HepG2 (cell line): ENCODE measurements at regions not wholly inside any gene's neighbourhood (a gene's known extent, or its start where the extent isn't known, plus 50 kb on each side); places are given as distances from the start of the nearest gene placed in this dataset.

Source experiments
- FOXP4 ChIP-seq: sonication (generic); formaldehyde crosslinking; IDR thresholded peaks from 2 replicates; pipeline ENCODE4 v1.4.0; 2020; ENCODE audit warnings: missing genetic modification reagents
- HNF1A ChIP-seq, 2 experiments: sonication (generic) in 1 of 2; formaldehyde crosslinking in 1 of 2; IDR thresholded peaks; 2 replicates each; pipeline versions ENCODE4 v1.4.0 to v1.6.1; 2016 to 2020; ENCODE audit warnings: borderline replicate concordance in 1 of 2, low read depth in 1 of 2, mild to moderate bottlenecking in 1 of 2, missing genetic modification reagents in 1 of 2
- MAFF ChIP-seq: IDR thresholded peaks from 2 replicates; pipeline ENCODE4 v1.6.1; 2011; ENCODE audit warnings: low read depth, low read length, improper control_type of control experiment
- MED1 ChIP-seq: sonication (generic); formaldehyde crosslinking; IDR thresholded peaks from 2 replicates; pipeline ENCODE4 v1.4.0; 2020; ENCODE audit warnings: missing genetic modification reagents
- MXD4 ChIP-seq: IDR thresholded peaks from 2 replicates; pipeline ENCODE4 v1.6.1; 2016; ENCODE audit warnings: mild to moderate bottlenecking, missing biosample characterization, missing genetic modification reagents
- NFE2L2 ChIP-seq: fragments of 150-350 bp; IDR thresholded peaks from 2 replicates; pipeline ENCODE4 v1.6.1; 2014; ENCODE audit warnings: low read length
- REXO4 ChIP-seq: sonication (generic); formaldehyde crosslinking; IDR thresholded peaks from 2 replicates; pipeline ENCODE4 v1.8.0; 2022; ENCODE audit warnings: missing genetic modification reagents, mild to moderate bottlenecking, borderline replicate concordance
- RXRB ChIP-seq: IDR thresholded peaks from 2 replicates; pipeline ENCODE4 v1.6.1; 2016; ENCODE audit warnings: borderline replicate concordance, missing genetic modification reagents, missing compliant biosample characterization
- SKI ChIP-seq: fragments of 450-650 bp; IDR thresholded peaks from one replicate; pipeline ENCODE4 v1.6.1; 2018; ENCODE audit warnings: mild to moderate bottlenecking; ENCODE audit not compliant: partially characterized antibody
- USF2 ChIP-seq, 2 experiments: sonication (generic) in 1 of 2; formaldehyde crosslinking in 1 of 2; IDR thresholded peaks; 2 replicates each; pipeline versions ENCODE4 v1.5.1 to v1.6.1; 2011 to 2020; ENCODE audit warnings: borderline replicate concordance in 1 of 2, low read depth in 1 of 2, low read length in 1 of 2, mild to moderate bottlenecking in 1 of 2, missing genetic modification reagents in 1 of 2, moderate library complexity in 1 of 2
- ZMAT3 ChIP-seq: sonication (generic); formaldehyde crosslinking; conservative IDR thresholded peaks from 2 replicates; pipeline ENCODE4 v1.7.0; 2021; ENCODE audit warnings: missing genetic modification reagents
- ZNF644 ChIP-seq: IDR thresholded peaks from 2 replicates; pipeline ENCODE4 v1.6.1; 2016; ENCODE audit warnings: low read depth

GRCh38 chr18:34976899-34977837 is 64.0 kb upstream of the MAPRE2 start (continued):
- TF ChIP-seq FOXP4 (CRISPR knock-in tag): no peak
- no peak for TF ChIP-seq USF2 (IDR thresholded peaks at IDR 0.05; ENCODE audit: low read depth, low read length)
- peak; percentile 80; the same call in 1 of the 2 replicates for TF ChIP-seq USF2 (CRISPR knock-in tag; IDR thresholded peaks at IDR 0.05; ENCODE audit: borderline replicate concordance)
- peak; percentile 49 for TF ChIP-seq SKI
- no peak for TF ChIP-seq REXO4
- no peak for TF ChIP-seq ZNF644 (CRISPR knock-in tag)
- no peak for TF ChIP-seq HNF1A (IDR thresholded peaks at IDR 0.05; ENCODE audit: low read depth)
- peak; percentile 21; the same call in 1 of the 2 replicates for TF ChIP-seq HNF1A (CRISPR knock-in tag; IDR thresholded peaks at IDR 0.05; ENCODE audit: borderline replicate concordance)
- TF ChIP-seq ZMAT3 (CRISPR knock-in tag): peak; percentile 90
- peak; percentile 59; the same call in 1 of the 2 replicates for TF ChIP-seq MED1 (CRISPR knock-in tag)
- peak; percentile 54; the same call in 1 of the 2 replicates for TF ChIP-seq MXD4 (CRISPR knock-in tag)
- no peak for TF ChIP-seq NFE2L2
- TF ChIP-seq RXRB (CRISPR knock-in tag): peak; percentile 25; the same call in 1 of the 2 replicates
- no peak for TF ChIP-seq MAFF
